Esophagus squamous epithelium (tissue), 4 donors: ENCODE measurements at regions not wholly inside any gene's neighbourhood (a gene's known extent, or its start where the extent isn't known, plus 50 kb on each side); places are given as distances from the start of the nearest gene placed in this dataset.
"Not testable (repeated sequence)": the region's sequence is repeated elsewhere in the genome, so short reads cannot be mapped to it uniquely, and the experiment has no call there.

ENCODE experiments used
- POLR2A ChIP-seq, 4 donors: fragments of 450-650 bp; IDR thresholded peaks; one replicate each; pipeline ENCODE4 v1.6.1; 2017; ENCODE audit warnings: antibody characterized with exemption in 4 of 4, mild to moderate bottlenecking in 4 of 4, moderate library complexity in 3 of 4
- TF ChIP-seq, protein P1 (sequence below), 6 experiments: fragments of 450-650 bp in 4 of 6; fragments of 200-600 bp in 2 of 6; sonication (generic) in 2 of 6; IDR thresholded peaks; one replicate each; pipeline ENCODE4 v1.5.1; 2016 to 2019; ENCODE audit warnings: antibody characterized with exemption in 6 of 6, mild to moderate bottlenecking in 4 of 6, moderate library complexity in 4 of 6

DNA sequence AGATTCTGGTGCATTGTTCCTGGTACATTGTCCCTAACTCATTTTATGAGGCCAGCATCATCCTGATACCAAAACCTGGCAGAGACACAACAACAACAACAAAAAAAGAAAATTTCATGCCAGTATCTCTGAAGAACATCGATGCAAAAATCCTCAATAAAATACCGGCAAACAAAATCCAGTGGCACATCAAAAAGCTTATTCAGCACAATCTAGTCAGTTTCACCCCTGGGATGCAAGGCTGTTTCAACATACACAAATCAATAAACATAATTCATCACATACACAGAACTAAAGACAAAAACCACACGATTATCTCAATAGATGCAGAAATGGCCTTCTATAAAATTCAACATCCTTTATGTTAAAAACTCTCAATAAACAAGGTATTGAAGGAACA is 477.4 kb downstream of the SOCS6 start:
- TF ChIP-seq, protein P1, sequence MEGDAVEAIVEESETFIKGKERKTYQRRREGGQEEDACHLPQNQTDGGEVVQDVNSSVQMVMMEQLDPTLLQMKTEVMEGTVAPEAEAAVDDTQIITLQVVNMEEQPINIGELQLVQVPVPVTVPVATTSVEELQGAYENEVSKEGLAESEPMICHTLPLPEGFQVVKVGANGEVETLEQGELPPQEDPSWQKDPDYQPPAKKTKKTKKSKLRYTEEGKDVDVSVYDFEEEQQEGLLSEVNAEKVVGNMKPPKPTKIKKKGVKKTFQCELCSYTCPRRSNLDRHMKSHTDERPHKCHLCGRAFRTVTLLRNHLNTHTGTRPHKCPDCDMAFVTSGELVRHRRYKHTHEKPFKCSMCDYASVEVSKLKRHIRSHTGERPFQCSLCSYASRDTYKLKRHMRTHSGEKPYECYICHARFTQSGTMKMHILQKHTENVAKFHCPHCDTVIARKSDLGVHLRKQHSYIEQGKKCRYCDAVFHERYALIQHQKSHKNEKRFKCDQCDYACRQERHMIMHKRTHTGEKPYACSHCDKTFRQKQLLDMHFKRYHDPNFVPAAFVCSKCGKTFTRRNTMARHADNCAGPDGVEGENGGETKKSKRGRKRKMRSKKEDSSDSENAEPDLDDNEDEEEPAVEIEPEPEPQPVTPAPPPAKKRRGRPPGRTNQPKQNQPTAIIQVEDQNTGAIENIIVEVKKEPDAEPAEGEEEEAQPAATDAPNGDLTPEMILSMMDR (IDR thresholded peaks at IDR 0.05) = not testable (repeated sequence)
- TF ChIP-seq POLR2A (IDR thresholded peaks at IDR 0.05) = not testable (repeated sequence)
